NB4 (cell line): ENCODE measurements at regions not wholly inside any gene's neighbourhood (a gene's known extent, or its start where the extent isn't known, plus 50 kb on each side); places are given as distances from the start of the nearest gene placed in this dataset.

Experiments
- MYC ChIP-seq: IDR thresholded peaks from 2 replicates; pipeline ENCODE4 v1.6.1; 2011; ENCODE audit warnings: low read depth, low read length
- POLR2A ChIP-seq: IDR thresholded peaks from 2 replicates; pipeline ENCODE4 v1.6.1; 2011; ENCODE audit warnings: mild to moderate bottlenecking; ENCODE audit not compliant: insufficient read length; ENCODE audit errors: extremely low read depth
- TF ChIP-seq, protein P1 (sequence below): IDR thresholded peaks from one replicate; pipeline ENCODE4 v1.5.1; 2012; ENCODE audit warnings: low read depth, low read length
- TF ChIP-seq, protein P2 (sequence below): IDR thresholded peaks from 2 replicates; pipeline ENCODE4 v1.6.1; 2011; ENCODE audit warnings: low read depth, low read length

DNA sequence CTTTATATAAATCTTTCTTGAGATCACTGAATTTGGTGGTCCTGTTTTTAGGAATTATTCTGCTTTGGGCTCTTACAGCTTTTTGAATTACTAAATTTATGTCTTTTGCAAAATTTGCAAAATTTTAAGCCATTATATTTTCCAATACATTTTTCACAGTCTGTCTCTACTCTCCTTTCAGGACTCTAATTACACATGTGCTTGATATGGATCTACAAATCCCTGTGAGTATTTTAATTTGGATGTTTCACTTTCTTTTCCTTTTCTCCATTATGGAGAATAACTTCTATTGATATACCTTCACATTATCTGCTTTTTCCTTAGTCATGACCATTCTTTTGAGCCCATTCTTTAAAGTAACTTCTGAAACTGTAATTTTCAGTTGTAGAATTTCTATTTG lies 315.4 kb downstream of the DCAF12L2 start:
- TF ChIP-seq, protein P1, sequence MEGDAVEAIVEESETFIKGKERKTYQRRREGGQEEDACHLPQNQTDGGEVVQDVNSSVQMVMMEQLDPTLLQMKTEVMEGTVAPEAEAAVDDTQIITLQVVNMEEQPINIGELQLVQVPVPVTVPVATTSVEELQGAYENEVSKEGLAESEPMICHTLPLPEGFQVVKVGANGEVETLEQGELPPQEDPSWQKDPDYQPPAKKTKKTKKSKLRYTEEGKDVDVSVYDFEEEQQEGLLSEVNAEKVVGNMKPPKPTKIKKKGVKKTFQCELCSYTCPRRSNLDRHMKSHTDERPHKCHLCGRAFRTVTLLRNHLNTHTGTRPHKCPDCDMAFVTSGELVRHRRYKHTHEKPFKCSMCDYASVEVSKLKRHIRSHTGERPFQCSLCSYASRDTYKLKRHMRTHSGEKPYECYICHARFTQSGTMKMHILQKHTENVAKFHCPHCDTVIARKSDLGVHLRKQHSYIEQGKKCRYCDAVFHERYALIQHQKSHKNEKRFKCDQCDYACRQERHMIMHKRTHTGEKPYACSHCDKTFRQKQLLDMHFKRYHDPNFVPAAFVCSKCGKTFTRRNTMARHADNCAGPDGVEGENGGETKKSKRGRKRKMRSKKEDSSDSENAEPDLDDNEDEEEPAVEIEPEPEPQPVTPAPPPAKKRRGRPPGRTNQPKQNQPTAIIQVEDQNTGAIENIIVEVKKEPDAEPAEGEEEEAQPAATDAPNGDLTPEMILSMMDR: no peak
- TF ChIP-seq POLR2A (no peak), MYC (no peak)
- TF ChIP-seq, protein P2, sequence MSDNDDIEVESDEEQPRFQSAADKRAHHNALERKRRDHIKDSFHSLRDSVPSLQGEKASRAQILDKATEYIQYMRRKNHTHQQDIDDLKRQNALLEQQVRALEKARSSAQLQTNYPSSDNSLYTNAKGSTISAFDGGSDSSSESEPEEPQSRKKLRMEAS: no peak
